SJSA1 (cell line): ENCODE measurements at regions not wholly inside any gene's neighbourhood (a gene's known extent, or its start where the extent isn't known, plus 50 kb on each side); places are given as distances from the start of the nearest gene placed in this dataset.
A peak's percentile ranks its signal among the peaks of the same experiment; 100 is the strongest.

Source experiments
- DNase-seq, 2 experiments: peaks; one replicate each; pipeline ENCODE4 v3.0.0-alpha.2; 2015 to 2020; ENCODE audit warnings: low spot score in 2 of 2, low read depth in 1 of 2
- H3K27ac ChIP-seq: fragments of 250-450 bp; sonication (Bioruptor Pico); 2 replicates; pipeline ENCODE4 v1.5.1; 2020; ENCODE audit warnings: mild to moderate bottlenecking, moderate library complexity
- H3K27me3 ChIP-seq: fragments of 250-450 bp; sonication (Bioruptor Pico); replicated peaks from 2 replicates; pipeline ENCODE4 v1.5.1; 2020; ENCODE audit warnings: mild to moderate bottlenecking, moderate library complexity
- H3K36me3 ChIP-seq: fragments of 250-450 bp; sonication (Bioruptor Pico); 2 replicates; pipeline ENCODE4 v1.5.1; 2020; ENCODE audit warnings: mild to moderate bottlenecking
- H3K4me1 ChIP-seq: fragments of 250-450 bp; sonication (Bioruptor Pico); replicated peaks from 2 replicates; pipeline ENCODE4 v1.6.1; 2021; ENCODE audit warnings: mild to moderate bottlenecking
- H3K4me3 ChIP-seq: fragments of 250-450 bp; sonication (Bioruptor Pico); 2 replicates; pipeline ENCODE4 v1.5.1; 2020; ENCODE audit warnings: mild to moderate bottlenecking
- H3K9me3 ChIP-seq: fragments of 250-450 bp; sonication (Bioruptor Pico); replicated peaks from 2 replicates; pipeline ENCODE4 v1.5.1; 2020; ENCODE audit warnings: mild to moderate bottlenecking

DNA sequence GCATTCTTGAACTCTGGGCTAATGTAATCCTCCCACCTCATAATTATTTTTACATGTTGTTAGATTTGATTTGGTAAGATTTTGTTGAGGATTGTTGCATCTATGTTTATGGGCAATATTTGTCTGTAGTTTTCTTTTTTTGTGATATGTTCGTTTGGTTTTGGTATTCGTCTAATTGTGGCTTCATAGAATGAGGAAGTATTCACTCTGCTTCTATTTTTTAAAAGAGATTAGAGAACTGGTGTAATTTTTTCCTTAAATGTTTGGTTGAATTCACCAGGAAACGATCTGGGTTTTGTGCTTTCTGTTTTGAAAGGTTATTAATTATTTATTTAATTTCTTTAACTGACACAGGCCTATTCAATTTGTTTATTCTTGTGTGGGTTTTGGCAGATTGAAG, 161.2 kb upstream of the NUDT6 start:
- Histone ChIP-seq H3K27ac (no peak overlapping the region), H3K27me3 (no peaks in the 10 kb centered on the region), H3K4me3 (no peak overlapping the region), H3K4me1 (no peaks in the 10 kb centered on the region), H3K9me3 (no peaks in the 10 kb centered on the region), H3K36me3 (no peaks in the 10 kb centered on the region; the same call in 1 of the 2 replicates)
- DNase-seq, result no peak

DNA sequence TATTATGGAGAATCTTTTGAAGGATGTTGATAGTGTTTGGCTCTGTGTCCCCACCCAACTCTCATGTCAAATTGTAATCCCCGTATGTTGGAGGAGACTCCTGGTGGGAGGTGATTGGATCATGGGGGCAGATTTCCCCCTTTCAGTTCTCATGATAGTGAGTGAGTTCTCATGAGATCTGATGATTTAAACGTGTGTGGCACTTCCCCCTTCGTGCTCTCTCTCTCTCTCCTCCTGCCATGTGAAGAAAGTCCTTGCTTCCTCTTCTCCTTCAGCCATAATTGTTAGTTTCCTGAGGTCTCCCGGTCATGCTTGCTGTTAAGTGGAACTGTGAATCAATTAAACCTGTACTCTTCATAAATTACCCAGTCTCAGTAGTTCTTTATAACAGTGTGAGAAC, 166.1 kb upstream of the NUDT6 start:
- Histone ChIP-seq H3K9me3 (peaks cover 7% of the 10 kb centered on the region), H3K27me3 (no peaks in the 10 kb centered on the region), H3K4me1 (peaks cover 4% of the 10 kb centered on the region), H3K27ac (no peak overlapping the region), H3K4me3 (no peak overlapping the region), H3K36me3 (peaks cover 13% of the 10 kb centered on the region)
- DNase-seq, result no peak

GRCh38 chr4:123090886-123091285, 168.5 kb upstream of the NUDT6 start:
- peaks cover 13% of the 10 kb centered on the region for H3K36me3 ChIP-seq
- H3K9me3 ChIP-seq, result peaks cover 7% of the 10 kb centered on the region
- H3K27me3 ChIP-seq, result no peaks in the 10 kb centered on the region
- peaks cover 4% of the 10 kb centered on the region for H3K4me1 ChIP-seq
- H3K4me3 ChIP-seq, result no peak overlapping the region
- no peak overlapping the region for H3K27ac ChIP-seq
- peak in 1 of 2 experiments; percentile 12 for DNase-seq

GRCh38 chr4:123092586-123092985, 170.2 kb upstream of the NUDT6 start:
- Histone ChIP-seq H3K9me3 (peaks cover 7% of the 10 kb centered on the region), H3K4me3 (no peak overlapping the region), H3K27me3 (no peaks in the 10 kb centered on the region), H3K27ac (no peak overlapping the region), H3K36me3 (peaks cover 13% of the 10 kb centered on the region), H3K4me1 (peaks cover 4% of the 10 kb centered on the region)
- DNase-seq, result no peak

DNA sequence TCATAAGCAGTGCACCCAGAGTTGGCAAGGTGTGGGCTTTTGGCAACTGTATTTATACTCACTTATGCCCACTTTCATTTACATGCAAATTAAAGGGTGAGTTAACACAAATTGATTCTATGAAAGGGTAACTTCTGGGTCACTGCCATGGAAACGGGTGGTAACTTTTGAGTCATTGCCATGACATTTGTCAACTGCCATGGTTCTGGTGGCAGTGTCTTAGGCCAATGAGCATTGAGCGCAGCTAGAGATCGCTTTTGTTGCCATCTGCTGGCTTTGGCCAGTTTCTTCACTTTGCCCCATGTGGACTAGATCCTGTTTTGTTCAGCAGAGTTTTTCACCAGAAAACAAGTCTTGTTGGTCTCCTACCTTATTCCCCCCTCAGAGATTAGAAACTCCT, 170.8 kb upstream of the NUDT6 start:
- Histone ChIP-seq H3K4me1 (peaks cover 4% of the 10 kb centered on the region), H3K4me3 (no peak overlapping the region), H3K9me3 (peaks cover 7% of the 10 kb centered on the region), H3K36me3 (peaks cover 13% of the 10 kb centered on the region), H3K27ac (no peak overlapping the region), H3K27me3 (no peaks in the 10 kb centered on the region)
- DNase-seq, result no peak

DNA sequence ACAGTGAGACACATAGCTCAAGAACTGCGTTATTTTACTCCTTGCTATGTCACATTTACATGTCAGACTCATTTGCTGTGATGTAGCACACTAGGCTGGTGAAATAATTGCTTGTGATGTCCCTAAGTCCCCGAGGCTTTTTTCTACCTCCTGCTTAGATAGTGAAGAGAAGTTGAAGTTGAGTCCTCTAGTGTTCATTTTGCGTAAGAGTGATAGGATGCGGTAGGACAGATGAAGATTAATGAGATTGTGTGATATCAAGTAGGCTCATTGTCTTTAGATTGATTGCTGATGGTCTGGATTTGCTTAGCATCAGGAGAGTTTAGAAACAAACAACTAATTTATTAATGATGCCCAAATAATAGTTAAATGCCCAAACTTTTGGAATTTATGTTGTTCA, 173.6 kb upstream of the NUDT6 start:
- no peaks in the 10 kb centered on the region for H3K4me1 ChIP-seq
- peaks cover 6% of the 10 kb centered on the region for H3K36me3 ChIP-seq
- no peak for DNase-seq
- no peak overlapping the region for H3K27ac ChIP-seq
- H3K9me3 ChIP-seq, result no peaks in the 10 kb centered on the region
- no peak overlapping the region for H3K4me3 ChIP-seq
- H3K27me3 ChIP-seq, result no peaks in the 10 kb centered on the region

DNA sequence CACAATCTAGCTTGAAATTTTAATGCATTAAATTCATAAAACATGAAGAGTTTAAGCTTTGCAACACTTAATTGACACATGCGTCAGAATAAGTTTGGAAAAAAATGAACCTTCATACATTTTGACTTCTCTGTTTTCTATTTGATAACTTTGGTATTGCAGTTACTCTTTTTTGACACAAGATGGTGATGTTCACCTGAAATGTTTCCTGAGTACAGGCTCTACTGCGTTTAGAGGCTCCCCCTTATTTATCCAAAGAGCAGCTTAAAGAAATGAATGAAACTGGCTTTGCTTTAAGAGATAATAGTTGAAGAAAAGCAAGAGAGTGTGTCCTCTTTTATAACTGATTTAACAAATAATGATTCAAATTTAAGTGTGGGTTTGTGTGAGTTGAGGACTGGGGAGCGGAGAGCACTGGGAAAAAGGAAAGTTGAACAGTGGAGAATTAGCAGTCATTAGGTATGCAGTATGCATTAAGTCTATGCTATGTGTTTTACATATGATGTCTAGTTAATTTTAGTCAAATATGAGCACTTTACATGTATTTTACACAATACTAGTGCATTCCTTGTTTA, 180.6 kb upstream of the NUDT6 start:
- no peak overlapping the region for H3K27ac ChIP-seq
- DNase-seq, result peak in 1 of 2 experiments; percentile 36
- H3K36me3 ChIP-seq, result no peaks in the 10 kb centered on the region; the same call in 1 of the 2 replicates
- no peaks in the 10 kb centered on the region for H3K27me3 ChIP-seq
- H3K4me3 ChIP-seq, result no peak overlapping the region
- no peaks in the 10 kb centered on the region for H3K9me3 ChIP-seq
- no peaks in the 10 kb centered on the region for H3K4me1 ChIP-seq

- Histone ChIP-seq H3K4me3 (no peak overlapping the region), H3K9me3 (no peaks in the 10 kb centered on the region), H3K27ac (no peak overlapping the region; the same call in 1 of the 2 replicates), H3K4me1 (no peaks in the 10 kb centered on the region), H3K27me3 (no peaks in the 10 kb centered on the region), H3K36me3 (no peaks in the 10 kb centered on the region; the same call in 1 of the 2 replicates)
- DNase-seq, result no peak
Observed at GRCh38 chr4:123104310-123105025, 182.1 kb upstream of the NUDT6 start.

DNA sequence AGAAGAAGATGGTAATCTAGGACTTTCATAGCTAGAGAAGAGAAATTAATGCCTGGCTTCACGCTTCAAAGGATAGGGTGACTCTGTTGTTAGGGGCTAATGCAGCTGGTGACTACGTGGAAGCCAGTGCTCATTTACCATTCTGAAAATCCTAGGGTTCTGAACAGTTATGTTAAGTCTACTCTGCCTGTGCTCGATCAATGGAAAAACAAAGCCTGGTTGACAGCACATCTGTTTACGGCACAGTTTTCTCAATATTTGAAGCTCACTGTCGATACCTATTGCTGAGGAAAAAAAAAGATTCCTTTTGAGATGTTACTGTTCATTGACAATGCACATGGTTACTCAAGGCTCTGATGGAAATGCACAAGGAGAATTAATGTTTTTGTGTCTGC, 182.6 kb upstream of the NUDT6 start:
- Histone ChIP-seq H3K27ac (no peak overlapping the region), H3K27me3 (no peaks in the 10 kb centered on the region)
- no peak for DNase-seq

DNA sequence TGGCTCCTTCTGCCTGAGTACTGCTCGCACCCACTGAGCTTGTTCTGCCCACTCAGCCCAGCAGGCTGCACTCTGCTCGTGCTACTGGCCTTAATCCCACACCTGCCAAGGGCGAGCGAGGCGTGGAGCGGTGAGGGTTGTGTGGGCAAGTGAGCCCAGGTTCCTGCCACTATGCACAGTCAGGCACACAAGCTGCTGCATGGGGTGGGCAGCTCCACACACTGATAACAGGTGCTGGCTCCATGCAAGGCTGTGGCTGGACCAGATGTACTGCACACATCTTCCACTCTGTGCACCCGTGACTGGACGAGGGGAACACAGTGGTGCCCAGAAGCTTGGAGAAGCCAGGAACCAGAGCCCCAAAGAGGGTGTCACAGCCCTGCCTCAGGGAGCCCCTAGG, 184.3 kb upstream of the NUDT6 start:
- Histone ChIP-seq H3K27me3 (no peaks in the 10 kb centered on the region), H3K9me3 (no peaks in the 10 kb centered on the region), H3K36me3 (no peaks in the 10 kb centered on the region; the same call in 1 of the 2 replicates), H3K4me3 (no peak overlapping the region), H3K4me1 (no peaks in the 10 kb centered on the region), H3K27ac (no peak overlapping the region)
- DNase-seq, result no peak

More for the DNA sequence above, 182.6 kb upstream of the NUDT6 start:
- Histone ChIP-seq H3K9me3 (no peaks in the 10 kb centered on the region), H3K36me3 (no peaks in the 10 kb centered on the region; the same call in 1 of the 2 replicates), H3K4me1 (no peaks in the 10 kb centered on the region), H3K4me3 (no peak overlapping the region)

DNA sequence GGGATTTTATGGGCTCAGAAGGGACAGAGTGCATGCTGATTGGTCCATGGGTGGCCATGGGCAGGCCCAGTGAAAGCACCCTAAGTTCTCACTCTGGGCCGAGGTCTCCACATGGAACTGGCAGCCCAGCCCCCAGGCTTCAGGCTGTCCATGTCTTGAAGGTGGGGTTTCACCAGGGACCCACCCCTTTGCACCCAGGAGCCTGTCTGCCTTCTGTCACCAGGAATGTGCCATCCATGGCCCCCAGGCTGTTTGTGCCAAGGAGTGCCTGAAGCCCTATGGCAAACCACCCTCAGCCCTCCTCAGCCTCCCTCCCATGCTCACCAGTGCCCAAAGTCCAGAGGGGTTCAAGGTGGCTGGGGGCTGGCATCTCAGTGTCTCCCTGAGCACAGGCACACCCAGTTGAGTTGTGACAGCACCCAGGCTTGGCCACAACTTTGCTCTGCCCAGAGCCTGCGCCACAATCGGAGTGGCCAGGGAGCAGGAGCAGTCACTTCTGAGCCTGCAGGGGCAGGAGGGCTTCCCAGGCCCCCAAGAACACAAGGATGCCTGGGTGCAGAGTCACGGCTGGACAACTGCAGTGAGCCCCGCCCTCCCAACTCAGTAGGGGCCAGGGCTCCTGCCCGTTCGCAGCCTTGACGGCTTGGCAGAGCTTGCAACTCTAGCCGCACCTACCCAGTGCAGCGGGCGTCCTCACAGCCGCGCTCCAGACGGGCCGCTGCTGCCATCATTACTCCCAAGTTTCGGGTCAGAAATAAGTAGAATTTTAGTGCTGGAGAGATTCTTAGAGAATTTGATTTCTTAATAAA, 185.3 kb upstream of the NUDT6 start:
- Histone ChIP-seq H3K4me3 (no peak overlapping the region), H3K36me3 (no peaks in the 10 kb centered on the region; the same call in 1 of the 2 replicates), H3K27ac (no peak overlapping the region), H3K27me3 (no peaks in the 10 kb centered on the region), H3K4me1 (no peaks in the 10 kb centered on the region), H3K9me3 (no peaks in the 10 kb centered on the region)
- no peak for DNase-seq

DNA sequence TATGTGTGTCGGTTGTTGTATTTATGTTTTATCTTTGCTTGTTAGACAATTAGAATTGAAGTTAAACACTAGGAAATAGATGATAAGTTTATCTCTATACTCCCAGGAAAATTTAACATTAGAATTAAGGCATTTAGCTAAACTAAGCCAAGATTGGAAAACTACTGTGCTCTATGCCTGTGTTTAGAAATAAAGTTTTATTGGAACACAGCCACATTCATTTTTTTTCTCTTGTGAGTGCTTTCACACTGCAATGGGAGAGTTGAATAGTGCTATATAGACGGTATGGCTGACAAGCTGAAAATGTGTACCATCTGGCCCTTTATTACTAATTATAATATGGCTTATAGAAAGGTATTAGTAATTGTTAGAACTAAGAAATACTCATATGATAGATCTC, 186.7 kb upstream of the NUDT6 start:
- Histone ChIP-seq H3K4me1 (no peaks in the 10 kb centered on the region; the same call in 1 of the 2 replicates), H3K4me3 (no peak overlapping the region), H3K36me3 (no peaks in the 10 kb centered on the region; the same call in 1 of the 2 replicates), H3K27ac (no peak overlapping the region), H3K9me3 (no peaks in the 10 kb centered on the region), H3K27me3 (no peaks in the 10 kb centered on the region)
- no peak for DNase-seq

DNA sequence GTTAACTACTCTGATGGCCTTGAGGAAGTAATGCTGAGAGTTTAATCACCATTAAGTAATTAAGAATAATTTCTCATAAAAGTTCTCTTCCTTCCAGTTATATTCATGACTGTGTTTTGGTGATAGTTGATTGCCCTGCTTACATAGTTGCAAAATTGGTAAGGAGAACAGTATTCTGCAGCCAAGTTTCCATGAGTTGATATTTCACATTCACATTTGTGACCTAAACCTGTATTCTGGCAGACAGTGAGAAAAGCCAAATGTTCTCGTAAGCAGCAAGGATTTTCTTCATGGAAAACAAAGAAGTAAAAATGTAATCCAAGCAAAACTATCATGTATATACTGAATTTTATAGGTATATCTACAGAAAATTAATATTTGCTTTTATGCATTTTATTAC, 187.8 kb upstream of the NUDT6 start:
- no peaks in the 10 kb centered on the region; the same call in none of the 2 replicates for H3K4me1 ChIP-seq
- DNase-seq, result no peak
- no peaks in the 10 kb centered on the region for H3K9me3 ChIP-seq
- H3K36me3 ChIP-seq, result no peaks in the 10 kb centered on the region; the same call in 1 of the 2 replicates
- no peak overlapping the region for H3K27ac ChIP-seq
- H3K4me3 ChIP-seq, result no peak overlapping the region
- H3K27me3 ChIP-seq, result no peaks in the 10 kb centered on the region

DNA sequence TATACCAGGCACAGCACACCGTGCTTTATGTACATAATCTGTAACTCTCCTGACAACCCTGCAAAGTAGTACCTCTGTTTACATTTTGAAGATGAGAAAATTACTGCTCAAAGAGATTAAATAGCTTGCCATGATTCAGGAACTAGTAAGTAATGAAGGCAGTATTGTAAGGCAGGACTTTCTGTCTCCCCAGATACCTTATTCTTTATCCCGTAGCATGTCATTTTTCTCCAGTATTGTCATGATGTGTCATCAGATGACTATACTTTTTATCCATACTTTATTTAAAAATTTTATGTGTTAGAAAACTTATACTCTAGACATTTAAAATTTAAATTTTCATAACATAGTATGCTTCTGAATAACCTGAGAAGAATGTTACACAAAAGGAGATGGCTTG, 188.3 kb upstream of the NUDT6 start:
- Histone ChIP-seq H3K9me3 (no peaks in the 10 kb centered on the region), H3K36me3 (no peaks in the 10 kb centered on the region), H3K4me3 (no peak overlapping the region), H3K4me1 (peaks cover 5% of the 10 kb centered on the region), H3K27ac (no peak overlapping the region), H3K27me3 (no peaks in the 10 kb centered on the region)
- no peak for DNase-seq
